ENCODE measurements at regions not wholly inside any gene's neighbourhood (a gene's known extent, or its start where the extent isn't known, plus 50 kb on each side); places are given as distances from the start of the nearest gene placed in this dataset.

DNA sequence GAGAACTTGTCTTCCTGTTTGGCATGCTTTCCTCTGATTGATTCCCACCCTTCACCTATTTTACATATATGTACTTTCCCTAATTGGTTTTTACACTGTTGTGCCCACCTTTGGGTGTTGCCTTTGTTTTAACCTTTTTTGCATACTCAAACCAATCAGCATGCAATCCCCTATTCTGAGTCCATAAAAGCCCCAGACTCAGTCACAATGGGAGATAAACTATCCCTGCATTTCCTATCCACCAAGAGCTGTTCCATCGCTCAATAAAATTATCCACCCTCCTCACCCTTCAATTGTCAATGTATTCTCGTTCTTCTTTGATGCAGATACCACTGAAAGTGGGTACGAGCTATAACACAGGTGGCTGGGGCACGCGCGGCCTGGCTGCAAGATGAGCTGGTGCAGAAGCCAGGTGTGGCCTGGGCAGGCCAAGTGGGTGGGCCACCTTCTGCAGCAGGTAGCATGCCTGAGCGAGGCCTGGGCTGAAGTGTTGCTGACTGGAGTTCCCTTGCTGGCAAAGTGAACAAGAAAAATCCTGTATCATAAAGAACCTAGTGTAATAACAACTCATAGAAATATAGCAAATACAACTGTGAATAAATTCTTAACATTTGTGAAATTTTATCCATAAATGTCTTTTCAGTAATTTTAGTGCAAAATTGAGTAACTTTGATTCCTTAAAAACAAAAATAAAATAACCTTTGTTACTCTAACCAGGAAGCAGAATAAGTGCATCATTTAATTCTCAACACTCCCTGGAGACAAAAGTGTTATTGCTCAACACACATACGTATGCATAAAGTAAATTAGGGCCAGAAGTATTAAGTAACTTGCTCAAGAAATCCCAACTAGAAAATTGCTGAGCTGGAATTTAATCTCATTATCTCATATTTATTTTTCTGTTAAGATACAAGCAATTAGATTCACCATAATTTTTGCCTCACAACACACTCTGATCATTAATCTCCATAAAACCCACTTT, 685.3 kb upstream of the EDIL3 start (continued):
- TF ChIP-seq PAXIP1 (CRISPR knock-in tag; conservative IDR thresholded peaks at IDR 0.05), result no peak
- no peak for TF ChIP-seq GATA4 (IDR thresholded peaks at IDR 0.05; ENCODE audit: borderline replicate concordance, low read depth)

DNA sequence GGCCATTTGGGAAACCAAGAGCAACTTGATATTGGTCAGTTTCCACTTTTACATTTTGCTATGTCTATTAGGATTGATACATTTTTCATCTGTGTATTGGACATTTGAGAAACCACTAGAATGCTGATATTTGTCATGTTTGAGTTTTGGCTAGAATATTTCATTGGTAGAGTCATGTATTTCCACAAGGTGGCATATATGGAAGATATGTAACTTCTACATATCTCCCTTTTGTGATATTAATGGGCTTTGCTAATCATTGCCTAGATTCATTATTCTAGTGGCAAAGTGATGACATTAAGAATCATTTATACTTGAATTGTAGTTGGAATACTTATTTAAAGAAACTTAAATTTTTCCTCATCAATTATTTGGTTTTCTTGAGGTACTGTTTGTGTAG, 692.9 kb upstream of the EDIL3 start:
- Histone ChIP-seq H3K36me3 (replicated peaks in 1 of 2; ENCODE audit: control insufficient read depth in 1 of 2, insufficient read depth in 2 of 2, low read length in 2 of 2) (no peaks in the 10 kb centered on the region), H2AFZ (ENCODE audit: low read length) (no peak overlapping the region), H3K9me3 (ENCODE audit: low read length) (no peaks in the 10 kb centered on the region), H3K4me3 (replicated peaks in 1 of 3; ENCODE audit: insufficient read depth in 1 of 3, low read depth in 2 of 3, low read length in 3 of 3) (no peak overlapping the region), H3K9ac (ENCODE audit: insufficient read depth, low read depth, low read length) (no peak overlapping the region), H3K79me2 (ENCODE audit: insufficient read depth, low read length) (no peaks in the 10 kb centered on the region), H3K4me2 (ENCODE audit: low read depth, low read length) (no peak overlapping the region), H4K20me1 (ENCODE audit: insufficient read depth, low read length) (no peaks in the 10 kb centered on the region), H3K27ac (ENCODE audit: extremely low read length, insufficient read depth, low read length) (no peak overlapping the region), H3K27me3 (ENCODE audit: control insufficient read depth in 1 of 2, insufficient read depth in 2 of 2, low read length in 2 of 2) (no peaks in the 10 kb centered on the region), H3K4me1 (ENCODE audit: insufficient read depth, low read length) (no peaks in the 10 kb centered on the region)
- ChIA-PET POLR2A (no interaction called here), CTCF (ENCODE audit: low intra/inter-chr PET ratio, low total read pairs) (no interaction called here)
- in situ Hi-C loops (cut with HindIII; ENCODE audit: extremely low pct_ligation_motif_present, low pct_unique_long_range_greater_than_20kb) (no loop called here), intact Hi-C loops (cut with micrococcal nuclease; ENCODE audit: unreplicated experiment) (no loop called here)
- no TSS peak for BruUV-seq (replicated peaks)
- no peak for FAIRE-seq
- no peak for ATAC-seq
- no peak for DNase-seq (ENCODE audit: low spot score)
- no peak for TF ChIP-seq TOPORS (CRISPR knock-in tag; IDR thresholded peaks at IDR 0.05)
- TF ChIP-seq CTCF (CRISPR knock-in tag; IDR thresholded peaks at IDR 0.05), result no peak
- no peak for TF ChIP-seq RBFOX2 (IDR thresholded peaks at IDR 0.05; ENCODE audit: low read depth, low read length)
- TF ChIP-seq ZNF670 (CRISPR knock-in tag; IDR thresholded peaks at IDR 0.05; ENCODE audit: borderline replicate concordance), result no peak
- TF ChIP-seq ADNP (CRISPR knock-in tag; IDR thresholded peaks at IDR 0.05), result no peak
- no peak for TF ChIP-seq ZFP82 (CRISPR knock-in tag; IDR thresholded peaks at IDR 0.05; ENCODE audit: borderline replicate concordance)
- TF ChIP-seq ATAD3A (CRISPR knock-in tag; IDR thresholded peaks at IDR 0.05), result no peak
- no peak for TF ChIP-seq TBL1XR1 (IDR thresholded peaks at IDR 0.05; ENCODE audit: borderline replicate concordance, low read length, partially characterized antibody)
- no peak for TF ChIP-seq NR2F1 (CRISPR knock-in tag; IDR thresholded peaks at IDR 0.05)
- no peak for TF ChIP-seq ZNF362 (CRISPR knock-in tag; IDR thresholded peaks at IDR 0.05; ENCODE audit: borderline replicate concordance)
- no peak for TF ChIP-seq MAFF (IDR thresholded peaks at IDR 0.05; ENCODE audit: low read depth, low read length)
- TF ChIP-seq ZBTB20 (CRISPR knock-in tag; IDR thresholded peaks at IDR 0.05; ENCODE audit: borderline replicate concordance, low read depth), result no peak
- TF ChIP-seq PAWR (CRISPR knock-in tag; IDR thresholded peaks at IDR 0.05; ENCODE audit: borderline replicate concordance), result no peak
- no peak for TF ChIP-seq ELF3 (CRISPR knock-in tag; IDR thresholded peaks at IDR 0.05)

All from HepG2 (cell line).